ENCODE measurements at regions not wholly inside any gene's neighbourhood (a gene's known extent, or its start where the extent isn't known, plus 50 kb on each side); places are given as distances from the start of the nearest gene placed in this dataset.

GRCh38 chr10:23779301-23779700 lies 340.4 kb downstream of the OTUD1 start:
- POLR2A ChIA-PET (ENCODE audit: partially characterized antibody): no interaction called here
- CTCF ChIA-PET (ENCODE audit: partially characterized antibody): no interaction called here
- no peak for FAIRE-seq
- no peak for TF ChIP-seq YY1 (IDR thresholded peaks at IDR 0.05; ENCODE audit: low read depth, low read length)

More at GRCh38 chr10:23779301-23779700, 340.4 kb downstream of the OTUD1 start:
- no peak for DNase-seq (ENCODE audit: low read depth in 1 of 2, low spot score in 2 of 2)
- Histone ChIP-seq H3K36me3 (ENCODE audit: control insufficient read depth in 2 of 4, insufficient read depth in 4 of 4, low read length in 3 of 4) (no peaks in the 10 kb centered on the region), H2BK12ac (ENCODE audit: low read depth, low read length) (no peak overlapping the region), H3K18ac (ENCODE audit: extremely low read depth, low read length) (no peak overlapping the region), H3K9me3 (ENCODE audit: insufficient read depth in 2 of 2, low read depth in 1 of 2, low read length in 1 of 2) (no peaks in the 10 kb centered on the region), H3K79me1 (ENCODE audit: low read depth, low read length) (no peaks in the 10 kb centered on the region), H4K91ac (replicated peaks; ENCODE audit: insufficient read length, low read length) (no peak overlapping the region), H2AFZ (ENCODE audit: low read length) (no peak overlapping the region), H2BK5ac (ENCODE audit: low read depth, low read length) (no peak overlapping the region), H3K27me3 (replicated peaks in 1 of 4; ENCODE audit: control insufficient read depth in 3 of 4, extremely low read depth in 1 of 4, insufficient read depth in 3 of 4, low read length in 3 of 4) (no peaks in the 10 kb centered on the region), H3K56ac (replicated peaks; ENCODE audit: insufficient read length, low read depth, low read length) (no peak overlapping the region), H4K5ac (ENCODE audit: insufficient read length, low read depth, low read length) (no peak overlapping the region), H4K20me1 (replicated peaks in 1 of 2; ENCODE audit: control insufficient read depth in 1 of 2, insufficient read depth in 2 of 2, low read length in 2 of 2) (no peaks in the 10 kb centered on the region), H4K8ac (ENCODE audit: extremely low read depth, insufficient read depth, low read length) (no peak overlapping the region), H3K79me2 (ENCODE audit: control insufficient read depth in 1 of 2, insufficient read depth in 2 of 2, low read length in 2 of 2) (no peaks in the 10 kb centered on the region), H3K4me3 (ENCODE audit: extremely low read depth in 1 of 4, insufficient read depth in 2 of 4, low read depth in 3 of 4, low read length in 4 of 4) (no peak overlapping the region), H3K4me2 (ENCODE audit: insufficient read depth in 1 of 2, low read depth in 2 of 2, low read length in 2 of 2) (no peak overlapping the region), H3K4me1 (replicated peaks in 1 of 4; ENCODE audit: control insufficient read depth in 3 of 4, insufficient read depth in 4 of 4, low read length in 3 of 4) (no peaks in the 10 kb centered on the region), H3K27ac (ENCODE audit: low read depth, low read length) (no peak overlapping the region), H3K23me2 (ENCODE audit: low read depth, low read length) (no peaks in the 10 kb centered on the region), H2BK20ac (ENCODE audit: low read length) (no peak overlapping the region), H2BK120ac (replicated peaks; ENCODE audit: low read depth, low read length) (no peak overlapping the region), H2BK15ac (ENCODE audit: low read length) (no peak overlapping the region), H2AK5ac (ENCODE audit: low read depth, low read length) (no peak overlapping the region), H3K23ac (ENCODE audit: insufficient read length) (no peak overlapping the region), H3K9ac (replicated peaks in 1 of 4; ENCODE audit: extremely low read depth in 1 of 4, low read depth in 3 of 4, low read length in 3 of 4) (no peak overlapping the region), H3K14ac (ENCODE audit: insufficient read length) (no peak overlapping the region), H3K4ac (replicated peaks; ENCODE audit: insufficient read length, low read depth, low read length) (no peak overlapping the region)
- WGBS, 2 experiments (ENCODE audit: extremely low coverage in 1 of 2, insufficient coverage in 1 of 2, insufficient read length in 1 of 2, insufficient replicate concordance in 2 of 2, low coverage in 1 of 2, low lambda C conversion rate in 2 of 2, missing lambda C conversion rate in 1 of 2): 87% methylated on average over 4 of the region's 4 CpGs; no CpG with 5 or more reads in 1 of the 2 experiments
